ENCODE measurements at regions not wholly inside any gene's neighbourhood (a gene's known extent, or its start where the extent isn't known, plus 50 kb on each side); places are given as distances from the start of the nearest gene placed in this dataset.
A peak's percentile ranks its signal among the peaks of the same experiment; 100 is the strongest.
"Not testable (repeated sequence)": the region's sequence is repeated elsewhere in the genome, so short reads cannot be mapped to it uniquely, and the experiment has no call there.

- H3K36me3 ChIP-seq (ENCODE audit: control insufficient read depth, insufficient read depth, low read length); ATAC-seq; H3K4me3 ChIP-seq; intact Hi-C loops (cut with micrococcal nuclease); BruUV-seq (replicated peaks); in situ Hi-C loops (cut with MboI); H3K27ac ChIP-seq (ENCODE audit: extremely low read depth, low read depth, low read length); H3K79me2 ChIP-seq (ENCODE audit: control insufficient read depth, insufficient read depth, low read length); H3K4me2 ChIP-seq (ENCODE audit: insufficient read depth, low read length); H3K27me3 ChIP-seq (ENCODE audit: control insufficient read depth in 2 of 2, insufficient read depth in 2 of 2, low read length in 2 of 2); H2AFZ ChIP-seq (ENCODE audit: low read depth, low read length); H3K9me3 ChIP-seq (replicated peaks; ENCODE audit: control insufficient read depth, insufficient read depth, low read depth, low read length); POLR2A ChIA-PET; CTCF ChIA-PET (ENCODE audit: low intra/inter-chr PET ratio); DNase-seq (ENCODE audit: extremely low read depth in 1 of 4, low spot score in 3 of 4); H3K9ac ChIP-seq (ENCODE audit: insufficient read depth in 1 of 2, low read depth in 2 of 2, low read length in 2 of 2); FAIRE-seq; H3K9me1 ChIP-seq (ENCODE audit: control insufficient read depth, insufficient read depth, low read length); H3K4me1 ChIP-seq (replicated peaks in 1 of 2; ENCODE audit: control insufficient read depth in 2 of 2, insufficient read depth in 2 of 2, low read length in 2 of 2); H4K20me1 ChIP-seq (replicated peaks; ENCODE audit: control insufficient read depth, insufficient read depth, low read length): not testable (repeated sequence)
- 3% methylated on average over 14 of the region's 25 CpGs for WGBS (ENCODE audit: insufficient coverage, low coverage, missing lambda C conversion rate)
- peak; percentile 68 for TF ChIP-seq CREM (IDR thresholded peaks at IDR 0.05; ENCODE audit: low read depth)
- TF ChIP-seq CTCF (IDR thresholded peaks at IDR 0.05 in 2 of 3, conservative IDR thresholded peaks at IDR 0.05 in 1 of 3; ENCODE audit: insufficient read depth in 2 of 3, low read depth in 1 of 3, low read length in 3 of 3), result 0 out of 6 replicates have a peak, but pooled peaks have one; percentile 10 to 20 (median 19)
Measured at GRCh38 chr13:18258801-18259419, 922.7 kb downstream of the TUBA3C start.

GRCh38 chr13:18257686-18258085, 923.9 kb downstream of the TUBA3C start:
- 0% methylated on average over 6 of the region's 9 CpGs for WGBS (ENCODE audit: insufficient coverage, low coverage, missing lambda C conversion rate)
- H3K9me3 ChIP-seq (replicated peaks; ENCODE audit: control insufficient read depth, insufficient read depth, low read depth, low read length); H3K9me1 ChIP-seq (ENCODE audit: control insufficient read depth, insufficient read depth, low read length); H4K20me1 ChIP-seq (replicated peaks; ENCODE audit: control insufficient read depth, insufficient read depth, low read length); DNase-seq (ENCODE audit: extremely low read depth in 1 of 4, low spot score in 3 of 4); POLR2A ChIA-PET; CTCF ChIA-PET (ENCODE audit: low intra/inter-chr PET ratio); H3K36me3 ChIP-seq (ENCODE audit: control insufficient read depth, insufficient read depth, low read length); H3K4me3 ChIP-seq; in situ Hi-C loops (cut with MboI); H3K4me1 ChIP-seq (replicated peaks in 1 of 2; ENCODE audit: control insufficient read depth in 2 of 2, insufficient read depth in 2 of 2, low read length in 2 of 2); intact Hi-C loops (cut with micrococcal nuclease); BruUV-seq (replicated peaks); H3K27ac ChIP-seq (ENCODE audit: extremely low read depth, low read depth, low read length); H2AFZ ChIP-seq (ENCODE audit: low read depth, low read length); H3K27me3 ChIP-seq (ENCODE audit: control insufficient read depth in 2 of 2, insufficient read depth in 2 of 2, low read length in 2 of 2); ATAC-seq; FAIRE-seq; H3K79me2 ChIP-seq (ENCODE audit: control insufficient read depth, insufficient read depth, low read length); H3K9ac ChIP-seq (ENCODE audit: insufficient read depth in 1 of 2, low read depth in 2 of 2, low read length in 2 of 2); H3K4me2 ChIP-seq (ENCODE audit: insufficient read depth, low read length): not testable (repeated sequence)

Data from K562 (cell line).